Dermis blood vessel endothelial cell (primary cell): ENCODE measurements at regions not wholly inside any gene's neighbourhood (a gene's known extent, or its start where the extent isn't known, plus 50 kb on each side); places are given as distances from the start of the nearest gene placed in this dataset.
"Not testable (repeated sequence)": the region's sequence is repeated elsewhere in the genome, so short reads cannot be mapped to it uniquely, and the experiment has no call there.

Experiments
- DNase-seq: peaks from one replicate; pipeline ENCODE4 v3.0.0; 2010

DNA sequence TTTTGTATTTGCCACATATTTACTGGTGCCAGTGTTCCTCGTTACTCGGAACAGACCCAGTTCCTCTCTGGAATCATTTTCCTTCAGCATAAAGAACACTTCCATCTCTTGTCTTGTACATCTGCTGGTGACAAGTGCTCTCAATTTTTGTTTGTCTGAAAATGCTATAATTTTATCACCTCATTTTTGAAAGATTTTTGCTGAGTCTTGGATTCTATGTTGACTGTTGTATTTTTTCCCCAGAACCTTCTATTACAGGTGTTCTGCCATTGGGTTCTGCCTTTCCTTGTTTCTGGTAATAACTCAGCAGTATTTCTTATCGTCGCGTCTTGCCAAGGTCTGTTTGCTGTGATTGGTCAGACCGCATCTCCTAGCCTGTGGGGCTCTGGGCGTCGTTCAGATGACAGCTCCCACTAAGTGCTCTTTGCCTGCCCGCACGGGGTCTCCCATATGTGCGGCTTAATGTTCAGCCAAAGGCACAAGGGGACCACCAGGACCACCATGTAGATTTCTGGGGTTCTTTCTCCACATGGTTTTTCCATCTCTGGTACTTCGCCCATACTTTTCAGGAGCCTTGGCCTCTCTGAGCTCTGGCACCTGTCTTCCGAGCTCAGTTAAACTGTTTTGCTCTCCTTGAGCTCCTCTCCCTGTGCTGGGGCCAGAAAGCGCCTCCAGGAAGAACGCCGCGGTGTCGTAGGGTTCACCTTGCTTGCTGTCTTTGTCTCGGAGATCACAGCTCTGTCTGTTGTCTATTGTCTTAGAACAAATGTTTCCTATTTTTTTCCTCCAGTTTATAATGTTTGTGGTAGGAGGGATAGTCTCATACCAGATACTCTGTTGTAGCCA, 80.0 kb downstream of the METRNL start:
- no peak for DNase-seq

- DNase-seq, result no peak
Measured at GRCh38 chr17:83160443-83161297, 81.3 kb downstream of the METRNL start.

GRCh38 chr17:83161298-83162034, 82.1 kb downstream of the METRNL start:
- DNase-seq, result no peak

- DNase-seq, result no peak
Measured at GRCh38 chr17:83162035-83162745, 82.8 kb downstream of the METRNL start.

GRCh38 chr17:83164490-83164889, 85.1 kb downstream of the METRNL start:
- DNase-seq, result no peak

- DNase-seq, result no peak
Measured at GRCh38 chr17:83170571-83171260, 91.3 kb downstream of the METRNL start.

GRCh38 chr17:83171661-83172060, 92.3 kb downstream of the METRNL start:
- DNase-seq, result no peak

DNA sequence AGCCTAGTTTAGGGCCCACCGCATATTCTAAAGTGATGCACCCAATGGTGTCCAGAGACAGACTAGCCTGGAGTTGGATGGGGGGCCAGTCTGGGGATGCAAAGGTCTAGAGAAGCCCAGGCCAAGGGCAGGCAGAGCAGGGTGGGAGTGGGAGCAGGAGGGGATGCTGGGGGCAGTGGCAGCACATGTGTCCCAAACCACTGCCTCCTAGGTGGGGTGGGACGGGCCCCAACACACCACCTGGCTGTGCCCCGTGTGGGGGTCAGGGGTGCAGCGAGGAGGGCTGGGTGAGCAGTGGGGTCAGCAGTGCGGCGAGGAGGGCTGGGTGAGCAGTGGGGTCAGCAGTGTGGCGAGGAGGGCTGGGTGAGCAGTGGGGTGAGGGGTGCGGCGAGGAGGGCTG, 92.7 kb downstream of the METRNL start:
- DNase-seq, result not testable (repeated sequence)

- not testable (repeated sequence) for DNase-seq
Measured at GRCh38 chr17:83172646-83173045, 93.2 kb downstream of the METRNL start.

GRCh38 chr17:83173180-83173913, 93.9 kb downstream of the METRNL start:
- not testable (repeated sequence) for DNase-seq

- DNase-seq, result no peak
Measured at GRCh38 chr17:83173914-83174361, 94.5 kb downstream of the METRNL start.

DNA sequence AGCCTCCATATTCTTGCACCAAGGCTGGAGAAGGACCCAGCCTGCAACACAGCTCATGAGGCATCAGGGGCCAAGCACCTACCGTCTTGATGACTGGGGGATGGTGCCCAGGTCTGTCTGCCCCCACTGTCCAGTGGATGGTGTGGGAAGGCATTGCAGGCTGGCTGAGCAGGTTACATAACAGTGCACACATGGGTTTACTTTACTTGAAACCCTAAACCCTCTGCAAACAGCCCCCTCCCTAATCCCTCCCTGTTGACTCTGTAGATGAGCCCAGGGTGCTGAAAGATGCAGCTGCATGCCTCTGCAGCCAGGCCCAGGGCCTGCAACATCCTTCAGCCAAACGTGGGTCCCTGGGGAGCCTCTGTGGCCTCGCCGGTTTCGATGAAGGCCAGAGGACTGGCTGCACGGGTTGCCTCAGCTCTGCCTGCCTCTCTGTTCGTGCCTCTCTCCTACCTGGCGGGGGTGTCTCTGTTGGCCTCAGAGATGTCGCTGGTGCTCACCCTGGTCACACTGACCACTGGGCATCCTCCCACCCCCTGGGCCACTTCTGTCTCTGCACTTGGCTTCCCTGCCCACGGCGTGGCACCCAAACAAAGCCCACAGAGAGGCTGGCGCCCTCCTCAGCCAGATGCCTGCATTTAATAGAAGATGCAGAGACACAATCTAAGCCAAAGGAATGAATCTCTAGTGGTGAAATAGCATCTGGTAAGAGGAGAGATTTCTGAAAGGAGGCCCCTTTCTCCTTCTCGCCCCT, 95.1 kb downstream of the METRNL start:
- DNase-seq, result no peak

- no peak for DNase-seq
Measured at GRCh38 chr17:83175119-83175821, 95.9 kb downstream of the METRNL start.

GRCh38 chr17:83175822-83176622, 96.6 kb downstream of the METRNL start:
- DNase-seq, result no peak

DNA sequence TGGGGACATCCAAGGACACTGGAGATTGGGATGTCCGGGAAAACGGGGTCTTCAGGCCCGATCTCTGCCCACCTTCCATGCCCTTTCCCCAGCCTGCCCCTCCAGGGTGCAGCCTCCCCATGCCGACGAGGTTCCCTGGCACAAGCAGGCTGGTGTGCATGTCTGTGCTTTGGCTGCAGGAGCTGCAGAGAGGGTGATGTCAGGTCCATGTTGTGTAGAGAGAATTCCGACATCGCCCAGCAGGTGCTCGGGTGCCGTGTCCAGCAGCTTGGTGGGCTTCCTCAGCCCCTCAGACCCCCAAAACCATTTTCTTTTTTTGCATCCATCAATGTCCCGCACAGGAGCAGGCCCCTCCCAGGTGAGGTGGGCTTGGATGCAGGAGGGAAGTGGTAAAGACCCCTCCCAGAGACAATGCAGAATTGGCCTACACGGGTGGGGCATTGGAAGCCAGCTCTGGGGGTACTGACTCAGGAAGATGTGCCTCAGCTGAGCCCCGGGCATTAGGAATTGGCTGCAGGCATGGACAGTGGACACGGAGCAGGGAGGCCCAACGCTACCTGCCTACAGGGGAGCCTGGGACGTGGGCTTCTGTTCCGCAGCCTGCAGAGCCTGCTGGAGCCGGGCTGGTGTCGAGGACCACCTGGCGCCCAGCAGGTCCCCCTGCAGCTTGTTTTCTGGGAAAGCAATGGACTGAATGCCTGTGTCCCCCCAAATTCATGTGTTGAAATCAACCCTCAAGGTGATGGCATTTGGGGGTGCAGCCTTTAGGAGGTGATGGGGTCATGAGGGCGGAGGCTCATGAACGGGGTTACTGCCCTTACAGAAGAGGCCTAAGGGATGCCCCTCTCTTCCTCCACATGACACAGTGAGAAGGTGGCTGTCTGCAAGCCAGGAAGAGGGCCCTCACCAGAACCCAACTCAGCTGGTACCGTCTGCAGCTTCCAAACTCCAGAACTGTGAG, 97.5 kb downstream of the METRNL start:
- DNase-seq, result no peak

- DNase-seq, result no peak
Measured at GRCh38 chr17:83177611-83178532, 98.5 kb downstream of the METRNL start.
